Vagina (tissue), 2 donors: ENCODE measurements at regions not wholly inside any gene's neighbourhood (a gene's known extent, or its start where the extent isn't known, plus 50 kb on each side); places are given as distances from the start of the nearest gene placed in this dataset.
"Not testable (repeated sequence)": the region's sequence is repeated elsewhere in the genome, so short reads cannot be mapped to it uniquely, and the experiment has no call there.

ENCODE experiments used
- DNase-seq, 2 donors: peaks; one replicate each; pipeline ENCODE4 v3.0.0-alpha.2; 2017; ENCODE audit errors: extremely low spot score in 2 of 2
- H3K27ac ChIP-seq: fragments of 200-600 bp; sonication (generic); one replicate; pipeline ENCODE4 v1.5.1; 2019
- H3K27me3 ChIP-seq: fragments of 200-600 bp; sonication (generic); one replicate; pipeline ENCODE4 v1.5.1; 2019
- H3K36me3 ChIP-seq, 2 donors: fragments of 200-600 bp; sonication (generic); one replicate each; pipeline ENCODE4 v1.5.1; 2017 to 2019
- H3K4me1 ChIP-seq: fragments of 200-600 bp; sonication (generic); one replicate; pipeline ENCODE4 v1.5.1; 2019
- H3K4me3 ChIP-seq, 2 donors: fragments of 200-600 bp; sonication (generic); 1 replicate in 1 of 2; 2 replicates in 1 of 2; pipeline ENCODE4 v1.5.1; 2016 to 2019
- H3K9me3 ChIP-seq: fragments of 200-600 bp; sonication (generic); one replicate; pipeline ENCODE4 v1.5.1; 2019
- intact Hi-C: fragments of 100-400 bp; cut with DNase I; formaldehyde crosslinking; loops from one replicate; pipeline ENCODE4 v1.15.1; 2023

DNA sequence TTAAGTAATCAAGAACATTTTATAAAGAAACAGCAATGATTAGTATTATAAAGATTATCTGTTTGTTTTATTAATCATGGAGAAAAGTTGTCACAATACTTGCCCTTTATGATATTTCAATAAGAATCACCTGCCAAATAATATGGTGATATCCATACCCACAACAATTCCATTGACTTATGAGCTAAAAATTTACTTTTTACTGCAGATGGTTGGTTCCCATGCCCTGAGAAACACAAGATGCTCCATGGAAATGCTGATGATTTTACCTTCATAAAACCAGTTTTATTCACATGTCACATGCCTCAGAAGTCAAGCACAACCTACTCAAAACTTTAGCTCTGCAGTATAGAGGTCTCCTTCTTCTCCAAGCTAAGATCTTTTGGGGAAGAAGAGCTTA, 293.6 kb downstream of the SPATA31A1 start:
- H3K4me3 ChIP-seq, H3K9me3 ChIP-seq, DNase-seq, H3K27me3 ChIP-seq, intact Hi-C loops, H3K36me3 ChIP-seq, H3K4me1 ChIP-seq, H3K27ac ChIP-seq: not testable (repeated sequence)

DNA sequence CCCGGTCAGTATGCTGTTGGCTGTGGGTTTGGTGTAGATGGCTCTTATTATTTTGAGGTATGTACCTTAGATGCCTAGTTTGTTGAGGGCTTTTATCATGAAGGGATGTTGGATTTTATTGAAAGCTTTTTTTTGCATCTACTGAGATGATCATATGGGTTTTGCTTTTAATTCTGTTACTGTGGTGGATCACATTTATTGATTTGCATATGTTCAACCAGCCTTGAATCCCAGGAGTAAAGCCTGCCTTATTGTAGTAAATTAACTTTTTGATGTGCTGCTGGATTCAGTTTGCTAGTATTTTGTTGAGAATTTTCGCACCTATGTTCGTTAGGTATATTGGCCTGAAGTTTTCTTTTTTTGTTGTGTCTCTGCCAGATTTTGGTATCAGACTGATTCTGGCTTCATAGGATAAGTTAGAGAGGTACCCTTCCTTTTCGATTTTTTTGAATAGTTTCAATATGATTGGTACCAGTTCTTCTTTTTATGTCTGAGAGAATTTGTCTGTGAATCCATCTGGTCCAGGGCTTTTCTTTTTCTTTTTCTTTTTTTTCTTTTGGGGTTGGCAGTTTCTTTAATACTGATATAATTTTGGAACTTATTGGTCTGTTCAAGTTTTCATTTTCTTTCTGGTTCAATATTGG, 301.6 kb downstream of the SPATA31A1 start:
- H3K36me3 ChIP-seq, H3K27me3 ChIP-seq, intact Hi-C loops, H3K27ac ChIP-seq, H3K4me3 ChIP-seq, H3K4me1 ChIP-seq, H3K9me3 ChIP-seq, DNase-seq: not testable (repeated sequence)

DNA sequence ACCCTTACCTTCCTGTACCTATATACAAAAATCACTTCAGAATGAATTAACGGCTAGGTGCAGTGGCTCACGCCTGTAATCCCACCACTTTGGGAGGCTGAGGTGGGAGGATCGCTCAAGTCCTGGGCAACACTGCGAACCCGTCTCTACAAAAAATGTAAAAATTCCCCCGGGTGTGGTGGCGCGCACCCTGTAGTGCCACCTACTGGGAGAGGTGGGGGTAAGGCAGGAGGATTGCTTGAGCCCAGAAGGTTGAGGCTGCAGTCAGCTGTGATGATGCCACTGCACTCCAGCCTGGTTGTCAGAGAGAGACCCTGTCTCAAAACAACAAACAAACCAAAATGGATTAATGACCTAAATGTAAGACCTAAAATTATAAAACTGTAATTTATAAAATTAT, 307.6 kb downstream of the SPATA31A1 start:
- H3K4me1 ChIP-seq, H3K36me3 ChIP-seq, intact Hi-C loops: not testable (repeated sequence)

DNA sequence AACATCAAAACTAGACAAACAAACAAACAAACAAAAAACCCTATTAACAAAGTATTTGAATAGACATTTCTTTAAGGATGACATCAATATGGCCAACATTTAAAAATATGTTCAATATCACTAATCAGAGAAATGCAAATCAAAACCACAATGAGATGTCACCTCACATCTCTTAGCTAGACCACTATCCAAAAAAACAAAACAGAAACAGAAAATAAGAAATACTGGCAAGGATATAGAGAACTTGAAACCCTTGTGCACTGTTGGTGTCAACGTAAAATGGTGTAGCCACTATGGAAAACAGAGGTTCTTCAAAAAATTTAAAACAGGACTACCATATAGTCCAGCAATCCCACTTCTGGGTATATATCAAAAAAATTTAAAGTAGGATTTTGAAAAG, 308.2 kb downstream of the SPATA31A1 start:
- H3K4me3 ChIP-seq, H3K27me3 ChIP-seq, DNase-seq, H3K9me3 ChIP-seq, intact Hi-C loops, H3K36me3 ChIP-seq, H3K27ac ChIP-seq, H3K4me1 ChIP-seq: not testable (repeated sequence)

More for the DNA sequence above, 307.6 kb downstream of the SPATA31A1 start:
- H3K4me3 ChIP-seq, H3K9me3 ChIP-seq, H3K27ac ChIP-seq, DNase-seq, H3K27me3 ChIP-seq: not testable (repeated sequence)

DNA sequence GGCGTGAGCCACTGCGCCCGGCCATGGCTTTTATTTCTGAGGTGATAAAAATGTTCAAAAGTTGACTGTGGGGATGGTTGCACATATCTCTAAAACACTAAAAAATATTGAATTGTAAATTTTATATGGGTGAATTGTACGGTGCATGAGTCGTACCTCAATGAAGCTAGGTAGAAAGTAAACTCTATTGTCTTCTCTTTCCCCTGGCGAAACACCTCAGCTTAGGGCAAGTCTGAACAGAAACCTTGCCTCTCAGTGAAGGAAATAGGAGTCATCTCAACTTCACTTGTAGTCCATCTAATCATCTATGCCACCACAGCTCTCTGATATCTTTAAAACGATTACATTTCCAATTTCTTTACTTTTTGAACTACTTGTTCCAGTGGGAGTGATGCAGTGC, 309.6 kb downstream of the SPATA31A1 start:
- H3K27me3 ChIP-seq, DNase-seq, intact Hi-C loops, H3K36me3 ChIP-seq, H3K27ac ChIP-seq, H3K4me1 ChIP-seq, H3K4me3 ChIP-seq, H3K9me3 ChIP-seq: not testable (repeated sequence)

DNA sequence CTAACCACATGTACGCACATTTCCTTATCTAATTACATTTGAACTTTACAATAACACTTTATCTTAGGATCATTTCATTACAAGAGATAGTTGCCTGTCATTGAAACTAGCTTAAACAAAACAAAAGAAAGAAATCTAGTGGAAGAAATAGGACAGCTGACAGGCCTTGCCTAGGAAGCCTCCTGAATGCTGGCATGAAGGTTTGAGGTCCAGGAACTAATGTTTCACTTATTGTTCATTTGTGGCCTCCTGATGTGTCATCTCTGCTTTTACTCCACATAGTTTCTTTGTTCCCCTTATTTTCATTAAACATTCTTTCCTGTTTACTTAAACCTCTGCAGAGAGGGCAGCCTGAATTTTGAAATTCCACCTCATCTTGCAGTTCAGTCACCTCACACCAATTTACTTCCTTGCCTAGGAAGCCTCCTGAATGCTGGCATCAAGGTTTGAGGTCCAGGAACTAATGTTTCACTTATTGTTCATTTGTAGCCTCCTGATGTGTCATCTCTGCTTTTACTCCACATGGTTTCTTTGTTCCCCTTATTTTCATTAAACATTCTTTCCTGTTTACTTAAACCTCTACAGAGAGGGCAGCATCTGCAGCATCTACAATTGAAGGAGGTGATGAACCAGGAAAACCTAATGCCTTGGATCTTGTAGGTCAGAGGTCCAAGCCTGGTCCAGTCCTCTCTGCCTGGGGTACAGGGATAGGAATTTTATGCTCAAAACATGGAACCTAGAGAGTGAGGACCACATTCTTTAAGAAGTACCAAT, 319.2 kb downstream of the SPATA31A1 start:
- H3K27me3 ChIP-seq, DNase-seq, H3K4me3 ChIP-seq, H3K9me3 ChIP-seq, H3K4me1 ChIP-seq, intact Hi-C loops, H3K36me3 ChIP-seq, H3K27ac ChIP-seq: not testable (repeated sequence)

DNA sequence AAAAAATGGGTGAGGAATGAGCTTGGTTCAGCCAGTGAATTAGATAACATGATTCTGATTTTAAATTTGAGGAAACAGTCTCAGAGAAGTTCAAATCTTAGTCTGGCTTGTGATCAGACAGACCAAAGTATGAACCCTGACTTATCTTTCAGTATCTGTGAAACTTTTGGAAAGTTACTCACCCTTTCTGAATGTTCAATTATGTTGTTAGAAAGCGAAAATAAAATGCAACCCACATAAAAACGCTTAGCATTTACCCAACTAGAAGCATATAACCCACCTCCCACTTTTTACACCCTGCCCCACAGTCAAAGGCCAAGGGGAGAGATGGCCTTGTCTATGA, 319.7 kb downstream of the SPATA31A1 start:
- H3K4me3 ChIP-seq, H3K4me1 ChIP-seq, H3K36me3 ChIP-seq, H3K9me3 ChIP-seq, H3K27me3 ChIP-seq, intact Hi-C loops, H3K27ac ChIP-seq, DNase-seq: not testable (repeated sequence)

DNA sequence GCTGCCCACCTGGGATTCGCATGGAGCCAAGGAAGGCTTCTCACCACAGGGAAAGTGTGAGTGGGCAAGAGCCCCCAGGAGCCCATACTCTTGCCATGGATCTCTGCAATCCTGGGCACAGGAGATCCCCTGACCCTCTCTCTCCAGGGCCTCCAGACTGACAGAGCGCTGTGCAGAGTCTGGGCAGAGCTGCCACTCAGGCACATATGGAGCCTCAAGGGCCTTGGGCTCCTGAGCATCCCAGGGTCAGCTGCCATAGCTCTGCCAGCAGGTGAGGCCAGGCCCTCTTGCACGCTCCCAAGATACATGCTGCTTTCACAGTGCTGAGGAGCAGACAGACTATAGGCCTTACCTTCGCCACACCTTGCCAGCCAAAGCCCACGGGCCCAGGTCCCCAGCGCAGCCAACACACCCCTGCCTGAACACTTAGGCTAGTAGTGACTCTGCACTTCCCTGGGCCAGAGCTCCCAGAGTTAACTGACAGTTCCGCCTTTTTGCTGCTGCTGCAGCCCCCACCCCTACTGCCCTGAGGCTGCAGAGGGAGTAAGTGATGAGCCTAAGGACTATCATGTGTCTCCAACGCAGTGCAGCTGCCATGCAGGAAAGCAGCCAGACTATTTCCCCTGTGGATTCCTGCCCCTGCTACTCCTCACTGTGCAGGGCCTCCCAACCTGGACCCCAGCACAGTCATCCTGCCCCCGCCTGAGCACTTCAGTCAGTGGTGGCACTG, 323.2 kb downstream of the SPATA31A1 start:
- H3K27ac ChIP-seq, intact Hi-C loops, H3K4me3 ChIP-seq: not testable (repeated sequence)

DNA sequence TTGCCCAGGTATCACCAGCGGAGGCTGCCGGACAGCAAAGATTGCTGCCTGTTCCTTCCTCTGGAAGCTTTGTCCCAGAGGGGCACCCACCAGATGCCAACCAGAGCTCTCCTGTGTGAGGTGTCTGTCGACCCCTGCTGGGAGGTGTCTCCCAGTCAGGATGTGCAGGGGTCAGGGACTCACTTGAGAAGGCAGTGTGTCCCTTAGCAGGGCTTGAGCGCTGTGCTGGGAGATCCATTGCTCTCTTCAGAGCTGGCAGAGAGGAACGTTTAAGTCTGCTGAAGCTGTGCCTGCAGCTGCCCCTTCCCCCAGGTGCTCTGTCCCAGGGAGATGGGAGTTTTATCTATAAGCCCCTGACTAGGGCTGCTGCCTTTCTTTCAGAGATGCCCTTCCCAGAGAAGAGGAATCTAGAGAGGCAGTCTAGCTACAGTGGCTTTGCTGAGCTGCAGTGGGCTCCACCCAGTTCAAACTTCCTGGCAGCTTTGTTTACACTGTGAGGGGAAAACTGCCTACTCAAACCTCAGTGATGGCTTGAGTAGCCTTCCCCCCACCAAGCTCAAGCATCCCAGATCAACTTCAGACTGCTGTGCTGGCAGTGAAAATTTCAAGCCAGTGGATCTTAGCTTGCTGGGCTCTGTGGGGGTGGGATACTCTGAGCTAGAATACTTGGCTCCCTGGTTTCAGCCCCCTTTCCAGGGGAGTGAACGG, 325.4 kb downstream of the SPATA31A1 start:
- H3K9me3 ChIP-seq, H3K27ac ChIP-seq, H3K4me3 ChIP-seq, H3K27me3 ChIP-seq, H3K36me3 ChIP-seq, intact Hi-C loops, DNase-seq, H3K4me1 ChIP-seq: not testable (repeated sequence)

More for the DNA sequence above, 323.2 kb downstream of the SPATA31A1 start:
- not testable (repeated sequence) for H3K27me3 ChIP-seq, H3K36me3 ChIP-seq, DNase-seq, H3K4me1 ChIP-seq, H3K9me3 ChIP-seq

DNA sequence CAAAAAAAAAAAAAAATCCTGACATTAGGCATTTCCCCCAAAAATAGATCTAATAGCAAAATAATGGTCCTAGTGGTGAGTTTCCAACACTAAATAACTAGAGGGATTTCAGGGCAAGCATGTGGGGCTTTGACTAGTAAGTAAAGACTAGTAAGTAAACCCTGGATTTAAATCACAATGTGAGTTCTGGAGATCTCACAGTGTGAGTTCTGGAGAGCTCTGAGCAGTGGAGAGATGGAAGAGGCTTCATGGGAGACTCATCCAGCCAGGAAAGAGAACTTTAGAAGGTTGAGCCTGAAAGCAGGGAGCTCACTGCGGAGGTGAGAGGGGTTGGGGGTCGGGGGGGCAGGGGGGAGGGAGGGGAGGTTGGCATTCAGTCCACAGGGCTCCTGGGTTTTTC, 373.4 kb downstream of the SPATA31A1 start:
- H3K4me1 ChIP-seq, H3K4me3 ChIP-seq, intact Hi-C loops, H3K27me3 ChIP-seq, DNase-seq, H3K27ac ChIP-seq, H3K36me3 ChIP-seq, H3K9me3 ChIP-seq: not testable (repeated sequence)

DNA sequence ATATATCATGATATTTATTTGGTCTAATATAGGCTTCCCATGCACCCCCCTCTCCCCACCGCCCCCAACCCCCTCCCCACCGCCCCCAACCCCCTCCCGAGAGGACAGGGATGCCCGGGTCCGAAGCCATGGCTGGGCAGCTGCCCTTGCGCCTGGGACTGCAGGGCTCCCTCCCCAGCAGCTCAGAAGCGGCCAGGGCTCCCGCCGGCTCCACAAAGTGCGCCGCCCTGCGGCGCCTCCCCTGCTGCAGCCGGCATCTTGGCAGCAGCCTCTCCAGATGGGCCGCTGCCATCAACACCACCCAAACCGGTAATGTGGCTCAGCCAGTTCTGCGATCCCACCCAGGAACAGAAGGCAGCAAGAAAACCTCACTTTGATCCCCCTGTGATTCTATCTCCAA, 389.4 kb downstream of the SPATA31A1 start:
- DNase-seq, intact Hi-C loops: not testable (repeated sequence)

DNA sequence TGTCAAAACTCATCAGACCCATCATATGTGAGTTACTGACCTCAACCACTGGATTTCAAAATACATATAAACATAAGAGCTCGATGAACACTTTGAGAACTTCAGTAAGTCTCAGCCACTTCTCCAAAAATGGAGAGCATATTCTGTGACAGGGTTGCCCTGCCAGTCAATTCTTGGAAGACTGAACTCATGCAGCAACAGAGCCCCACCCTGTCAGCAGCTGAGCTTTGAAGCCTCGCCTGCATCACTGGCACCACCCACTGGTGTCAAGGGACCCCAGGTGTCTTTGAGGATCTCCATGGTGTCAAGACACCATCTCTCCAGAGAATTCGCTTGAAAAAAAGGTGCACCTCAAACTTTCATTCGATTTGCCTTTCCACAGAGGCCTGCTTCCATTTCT, 420.1 kb downstream of the SPATA31A1 start:
- intact Hi-C loops, H3K4me3 ChIP-seq, H3K4me1 ChIP-seq, H3K27ac ChIP-seq, H3K36me3 ChIP-seq, H3K27me3 ChIP-seq, DNase-seq, H3K9me3 ChIP-seq: not testable (repeated sequence)

More for the DNA sequence above, 389.4 kb downstream of the SPATA31A1 start:
- not testable (repeated sequence) for H3K4me3 ChIP-seq, H3K27me3 ChIP-seq, H3K36me3 ChIP-seq, H3K27ac ChIP-seq, H3K9me3 ChIP-seq, H3K4me1 ChIP-seq

DNA sequence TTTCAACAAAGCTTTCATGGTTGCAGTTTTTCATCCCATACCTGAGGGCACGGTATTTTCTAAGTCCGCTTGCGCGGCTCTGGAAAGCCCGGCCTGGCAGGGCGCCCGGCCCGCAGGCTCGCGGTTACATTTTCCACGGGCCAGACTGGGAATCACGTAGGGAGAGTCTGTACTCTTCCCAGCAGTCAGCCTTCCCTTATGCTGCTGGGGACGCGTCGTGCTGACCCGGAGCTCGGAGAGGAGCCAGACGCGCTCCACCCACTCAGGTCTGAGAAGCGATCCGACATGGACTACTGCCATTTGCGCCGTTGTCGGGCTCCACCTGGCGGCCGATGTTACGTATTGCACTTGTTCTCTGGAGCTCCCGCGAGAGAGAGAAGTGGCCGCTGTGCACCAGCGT, 435.9 kb downstream of the SPATA31A1 start:
- H3K27me3 ChIP-seq, H3K9me3 ChIP-seq, H3K4me1 ChIP-seq, DNase-seq, H3K27ac ChIP-seq, H3K36me3 ChIP-seq, intact Hi-C loops: not testable (repeated sequence)
- H3K4me3 ChIP-seq = peak overlapping the region; percentile 30 to 36
